ENCODE measurements at regions not wholly inside any gene's neighbourhood (a gene's known extent, or its start where the extent isn't known, plus 50 kb on each side); places are given as distances from the start of the nearest gene placed in this dataset.

DNA sequence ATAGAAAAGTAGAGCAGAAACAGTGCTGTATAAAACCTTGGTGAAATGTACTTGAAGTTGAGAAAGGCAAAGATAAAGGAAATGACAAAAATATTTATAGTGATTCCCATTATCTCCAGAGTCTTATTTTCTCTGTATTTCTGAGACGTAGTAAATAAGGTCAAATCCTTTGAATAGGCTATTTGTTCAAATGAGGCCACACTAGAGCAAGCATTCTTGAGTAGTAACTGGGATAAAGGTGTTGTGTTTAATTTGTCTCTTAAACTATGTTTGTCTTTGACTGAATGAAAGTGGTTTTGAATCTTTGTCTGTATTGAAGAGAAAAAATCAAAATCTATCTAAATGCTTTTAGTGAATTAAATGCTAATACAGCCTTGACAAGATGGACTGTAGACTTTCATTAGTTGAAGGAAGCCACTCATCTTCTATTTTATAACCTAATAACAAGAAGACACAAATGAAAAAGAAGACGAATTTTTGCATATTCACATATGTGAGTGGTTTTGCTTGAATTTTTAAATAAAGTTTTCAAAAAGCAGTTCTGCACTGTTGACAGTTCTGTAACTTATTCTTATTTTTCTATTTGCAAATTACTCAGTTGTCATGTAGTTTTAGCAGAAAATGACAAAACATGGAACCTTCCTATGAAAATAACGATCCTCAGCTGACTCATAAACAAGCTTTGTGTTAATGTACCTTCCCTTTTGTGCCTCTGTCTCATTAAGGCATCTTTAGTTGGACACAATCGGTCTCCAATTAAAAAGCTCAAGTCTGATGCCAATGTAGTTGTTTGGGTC lies 94.8 kb upstream of the PCDH18 start:
- no peaks in the 10 kb centered on the region for H3K79me2 ChIP-seq (ENCODE audit: control insufficient read depth, insufficient read depth, low read length, unreplicated experiment)
- no peaks in the 10 kb centered on the region for H3K4me1 ChIP-seq (ENCODE audit: control insufficient read depth, insufficient read depth, low read length, unreplicated experiment)
- H3K27me3 ChIP-seq (ENCODE audit: insufficient read depth, low read length), result no peaks in the 10 kb centered on the region
- no peak overlapping the region for H2AFZ ChIP-seq (ENCODE audit: low read length, unreplicated experiment)
- H3K4me3 ChIP-seq (ENCODE audit: low read depth, low read length), result no peak overlapping the region
- H3K36me3 ChIP-seq (ENCODE audit: insufficient read depth, low read length), result no peaks in the 10 kb centered on the region
- H3K27ac ChIP-seq (ENCODE audit: low read depth, low read length), result no peak overlapping the region

DNA sequence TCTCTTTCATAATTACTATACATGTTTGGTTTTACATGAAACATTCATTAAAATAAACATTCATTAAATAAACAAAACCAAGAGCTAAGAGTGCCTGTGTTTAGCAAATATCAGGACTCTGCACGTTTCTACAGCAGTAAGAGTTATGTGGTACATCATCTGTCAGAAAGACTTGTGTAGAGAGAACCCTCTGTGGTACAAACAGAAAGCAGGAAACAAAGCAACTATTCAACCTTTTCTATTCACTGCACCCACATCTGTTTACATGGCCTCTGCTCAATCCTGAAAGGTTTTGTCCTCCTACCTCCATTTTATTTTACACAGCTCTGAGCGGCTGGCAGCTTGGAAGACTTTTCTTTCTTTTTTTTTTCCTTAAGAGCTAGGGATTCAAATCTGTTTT lies 90.7 kb upstream of the PCDH18 start:
- H3K27me3 ChIP-seq (ENCODE audit: insufficient read depth, low read length), result no peaks in the 10 kb centered on the region

GRCh38 chr4:137621056-137621455 lies 88.8 kb upstream of the PCDH18 start:
- H3K4me1 ChIP-seq (ENCODE audit: control insufficient read depth, insufficient read depth, low read length, unreplicated experiment), result no peaks in the 10 kb centered on the region
- no peak overlapping the region for H3K4me3 ChIP-seq (ENCODE audit: low read depth, low read length)
- H2AFZ ChIP-seq (ENCODE audit: low read length, unreplicated experiment), result no peak overlapping the region
- no peak overlapping the region for H3K27ac ChIP-seq (ENCODE audit: low read depth, low read length)
- no peaks in the 10 kb centered on the region for H3K36me3 ChIP-seq (ENCODE audit: insufficient read depth, low read length)
- no peaks in the 10 kb centered on the region for H3K27me3 ChIP-seq (ENCODE audit: insufficient read depth, low read length)
- H3K79me2 ChIP-seq (ENCODE audit: control insufficient read depth, insufficient read depth, low read length, unreplicated experiment), result no peaks in the 10 kb centered on the region

More for the DNA sequence above, 90.7 kb upstream of the PCDH18 start:
- H2AFZ ChIP-seq (ENCODE audit: low read length, unreplicated experiment), result no peak overlapping the region
- H3K27ac ChIP-seq (ENCODE audit: low read depth, low read length), result no peak overlapping the region
- H3K36me3 ChIP-seq (ENCODE audit: insufficient read depth, low read length), result no peaks in the 10 kb centered on the region
- H3K79me2 ChIP-seq (ENCODE audit: control insufficient read depth, insufficient read depth, low read length, unreplicated experiment), result no peaks in the 10 kb centered on the region
- no peaks in the 10 kb centered on the region for H3K4me1 ChIP-seq (ENCODE audit: control insufficient read depth, insufficient read depth, low read length, unreplicated experiment)
- no peak overlapping the region for H3K4me3 ChIP-seq (ENCODE audit: low read depth, low read length)

DNA sequence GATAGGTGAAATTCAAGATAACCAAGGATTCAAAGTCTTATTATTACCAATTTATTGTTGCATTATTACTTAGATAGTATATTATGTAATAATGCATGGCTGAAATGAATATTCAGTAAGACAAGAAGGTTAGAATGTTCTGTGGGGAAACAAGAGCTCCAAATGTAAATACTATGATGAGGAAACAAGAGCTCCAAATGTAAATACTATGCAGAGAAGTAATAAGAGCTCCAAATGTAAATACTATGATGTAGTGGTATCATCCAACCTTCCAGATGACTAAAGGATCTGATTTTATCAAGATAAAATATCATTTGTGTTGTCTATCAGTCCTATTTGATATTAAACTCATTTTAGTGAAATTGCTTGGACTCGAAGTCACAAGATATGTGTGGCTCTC lies 82.2 kb upstream of the PCDH18 start:
- Histone ChIP-seq H3K4me3 (ENCODE audit: low read depth, low read length) (no peak overlapping the region), H3K36me3 (ENCODE audit: insufficient read depth, low read length) (no peaks in the 10 kb centered on the region), H3K4me1 (ENCODE audit: control insufficient read depth, insufficient read depth, low read length, unreplicated experiment) (peaks cover 10% of the 10 kb centered on the region), H3K27me3 (ENCODE audit: insufficient read depth, low read length) (no peaks in the 10 kb centered on the region), H3K79me2 (ENCODE audit: control insufficient read depth, insufficient read depth, low read length, unreplicated experiment) (no peaks in the 10 kb centered on the region), H3K27ac (ENCODE audit: low read depth, low read length) (no peak overlapping the region), H2AFZ (ENCODE audit: low read length, unreplicated experiment) (no peak overlapping the region)

DNA sequence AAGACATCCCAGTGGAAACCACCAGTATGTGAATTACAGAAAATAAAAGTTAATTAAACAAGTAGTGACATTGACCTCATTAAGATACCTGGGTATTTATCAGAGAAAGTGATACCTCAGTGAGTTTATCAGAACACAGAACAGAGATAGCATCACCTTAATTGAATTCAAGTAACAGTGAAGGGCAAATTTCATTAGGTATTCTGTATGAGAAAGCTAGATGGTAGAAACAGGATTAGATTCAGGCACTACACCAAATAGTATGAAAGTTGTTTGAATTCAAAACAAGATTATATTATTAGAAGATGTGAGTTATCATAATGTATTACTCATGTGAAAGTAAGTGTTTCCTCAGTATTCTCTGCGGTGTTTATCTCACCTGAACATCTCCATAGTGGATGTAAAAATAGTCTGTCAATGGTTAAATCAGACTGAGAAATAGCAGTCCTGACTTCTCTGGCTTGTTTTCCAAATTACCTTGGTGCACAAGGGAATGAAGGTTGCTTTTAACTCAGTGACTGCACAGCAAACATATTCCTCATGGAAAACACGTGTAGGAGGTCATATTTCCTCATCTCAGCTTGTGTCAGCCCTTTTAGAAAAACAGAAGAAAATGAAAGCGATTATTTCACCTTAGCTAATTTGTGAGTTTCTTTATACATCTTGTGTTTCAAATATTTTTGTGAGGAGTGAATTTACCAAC lies 79.9 kb upstream of the PCDH18 start:
- no peak overlapping the region for H2AFZ ChIP-seq (ENCODE audit: low read length, unreplicated experiment)
- H3K27ac ChIP-seq (ENCODE audit: low read depth, low read length), result no peak overlapping the region
- H3K4me1 ChIP-seq (ENCODE audit: control insufficient read depth, insufficient read depth, low read length, unreplicated experiment), result peaks cover 10% of the 10 kb centered on the region
- H3K79me2 ChIP-seq (ENCODE audit: control insufficient read depth, insufficient read depth, low read length, unreplicated experiment), result no peaks in the 10 kb centered on the region
- no peaks in the 10 kb centered on the region for H3K36me3 ChIP-seq (ENCODE audit: insufficient read depth, low read length)
- H3K27me3 ChIP-seq (ENCODE audit: insufficient read depth, low read length), result no peaks in the 10 kb centered on the region
- H3K4me3 ChIP-seq (ENCODE audit: low read depth, low read length), result no peak overlapping the region

DNA sequence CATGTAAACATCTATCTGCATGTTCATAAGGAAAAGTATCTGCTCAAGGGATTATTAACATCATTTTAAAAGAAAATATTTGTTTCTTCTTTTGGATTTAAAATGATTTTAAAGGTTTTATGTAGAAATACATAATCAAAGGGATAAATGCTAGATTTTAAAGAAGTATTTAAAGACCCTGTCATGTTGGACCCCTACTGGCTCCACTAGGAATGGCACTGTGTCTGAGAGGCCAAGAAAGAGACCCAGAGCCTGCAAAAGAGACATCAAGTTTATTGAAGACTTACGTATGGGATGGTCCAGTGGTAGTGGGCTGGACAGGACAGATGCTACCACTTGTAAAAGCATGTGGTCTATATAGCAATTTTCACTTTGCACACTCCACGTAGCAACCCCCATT lies 78.7 kb upstream of the PCDH18 start:
- no peak overlapping the region for H3K4me3 ChIP-seq (ENCODE audit: low read depth, low read length)
- no peaks in the 10 kb centered on the region for H3K79me2 ChIP-seq (ENCODE audit: control insufficient read depth, insufficient read depth, low read length, unreplicated experiment)
- no peaks in the 10 kb centered on the region for H3K36me3 ChIP-seq (ENCODE audit: insufficient read depth, low read length)
- H3K27ac ChIP-seq (ENCODE audit: low read depth, low read length), result no peak overlapping the region
- peak overlapping the region; percentile 95 for H2AFZ ChIP-seq (ENCODE audit: low read length, unreplicated experiment)
- peaks cover 10% of the 10 kb centered on the region for H3K4me1 ChIP-seq (ENCODE audit: control insufficient read depth, insufficient read depth, low read length, unreplicated experiment)
- H3K27me3 ChIP-seq (ENCODE audit: insufficient read depth, low read length), result no peaks in the 10 kb centered on the region

DNA sequence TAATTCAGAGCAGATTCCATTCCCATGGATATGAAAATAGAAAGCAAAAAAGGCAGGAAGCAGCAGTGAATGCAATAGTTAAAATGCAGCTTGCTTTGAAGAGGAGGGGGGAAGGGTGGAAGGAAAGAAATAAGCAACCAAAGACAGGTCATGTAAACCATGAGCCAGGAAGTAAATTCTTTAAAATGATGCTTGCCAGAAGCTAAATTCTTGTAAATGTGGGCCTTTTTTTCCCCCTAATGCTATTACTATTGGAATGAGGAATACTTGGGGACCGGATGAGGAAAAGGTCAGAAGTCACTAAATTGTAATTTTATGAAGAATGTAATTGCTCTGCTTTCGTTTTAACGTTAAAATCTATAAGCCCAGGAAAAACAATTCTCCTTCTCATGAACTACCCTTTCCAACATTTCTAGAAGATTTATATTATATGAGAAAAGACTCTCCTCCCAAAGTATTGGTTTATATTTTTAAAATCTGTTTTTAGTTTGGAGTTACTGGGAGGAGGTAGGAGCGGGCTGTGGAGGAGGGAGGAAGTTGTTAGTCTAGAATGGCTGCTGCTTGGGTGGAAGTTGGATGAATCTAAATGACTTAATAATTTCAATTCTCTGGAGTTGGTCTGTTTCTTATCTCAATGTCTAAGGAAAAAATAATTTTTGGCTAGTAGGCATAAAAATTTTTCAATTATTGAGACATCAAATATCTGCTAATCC lies 77.6 kb upstream of the PCDH18 start:
- Histone ChIP-seq H3K79me2 (ENCODE audit: control insufficient read depth, insufficient read depth, low read length, unreplicated experiment) (no peaks in the 10 kb centered on the region), H3K27ac (ENCODE audit: low read depth, low read length) (peak overlapping the region; percentile 62), H3K27me3 (ENCODE audit: insufficient read depth, low read length) (no peaks in the 10 kb centered on the region), H2AFZ (ENCODE audit: low read length, unreplicated experiment) (peak overlapping the region; percentile 95), H3K4me3 (ENCODE audit: low read depth, low read length) (peak overlapping the region; percentile 49), H3K36me3 (ENCODE audit: insufficient read depth, low read length) (no peaks in the 10 kb centered on the region), H3K4me1 (ENCODE audit: control insufficient read depth, insufficient read depth, low read length, unreplicated experiment) (peaks cover 10% of the 10 kb centered on the region)

GRCh38 chr4:137608085-137608484 lies 75.8 kb upstream of the PCDH18 start:
- H3K4me1 ChIP-seq (ENCODE audit: control insufficient read depth, insufficient read depth, low read length, unreplicated experiment), result peaks cover 10% of the 10 kb centered on the region
- no peaks in the 10 kb centered on the region for H3K79me2 ChIP-seq (ENCODE audit: control insufficient read depth, insufficient read depth, low read length, unreplicated experiment)
- no peak overlapping the region for H3K4me3 ChIP-seq (ENCODE audit: low read depth, low read length)
- H3K27ac ChIP-seq (ENCODE audit: low read depth, low read length), result no peak overlapping the region
- no peaks in the 10 kb centered on the region for H3K36me3 ChIP-seq (ENCODE audit: insufficient read depth, low read length)
- no peaks in the 10 kb centered on the region for H3K27me3 ChIP-seq (ENCODE audit: insufficient read depth, low read length)
- no peak overlapping the region for H2AFZ ChIP-seq (ENCODE audit: low read length, unreplicated experiment)

DNA sequence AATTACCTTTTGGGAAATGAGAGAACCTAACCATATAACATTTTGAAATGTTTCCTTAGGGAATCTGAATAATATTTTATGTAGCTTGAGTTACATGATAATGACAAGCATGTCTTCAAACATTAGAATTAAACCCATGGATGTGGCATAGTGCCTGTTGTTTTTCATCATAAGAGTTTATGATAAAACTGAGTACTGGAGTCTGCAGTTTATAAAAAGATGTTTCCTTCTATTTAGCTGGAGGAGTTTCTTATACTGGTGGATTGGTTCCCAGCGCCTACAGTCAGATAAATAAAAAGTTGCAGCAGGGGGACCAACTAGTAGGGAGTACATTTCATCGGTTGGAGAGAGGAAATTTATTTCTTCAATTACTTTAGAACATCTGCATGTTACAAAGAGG lies 70.1 kb upstream of the PCDH18 start:
- Histone ChIP-seq H3K4me1 (ENCODE audit: control insufficient read depth, insufficient read depth, low read length, unreplicated experiment) (no peaks in the 10 kb centered on the region), H3K4me3 (ENCODE audit: low read depth, low read length) (no peak overlapping the region), H3K27ac (ENCODE audit: low read depth, low read length) (no peak overlapping the region), H3K27me3 (ENCODE audit: insufficient read depth, low read length) (no peaks in the 10 kb centered on the region), H2AFZ (ENCODE audit: low read length, unreplicated experiment) (no peak overlapping the region), H3K79me2 (ENCODE audit: control insufficient read depth, insufficient read depth, low read length, unreplicated experiment) (no peaks in the 10 kb centered on the region), H3K36me3 (ENCODE audit: insufficient read depth, low read length) (no peaks in the 10 kb centered on the region)

DNA sequence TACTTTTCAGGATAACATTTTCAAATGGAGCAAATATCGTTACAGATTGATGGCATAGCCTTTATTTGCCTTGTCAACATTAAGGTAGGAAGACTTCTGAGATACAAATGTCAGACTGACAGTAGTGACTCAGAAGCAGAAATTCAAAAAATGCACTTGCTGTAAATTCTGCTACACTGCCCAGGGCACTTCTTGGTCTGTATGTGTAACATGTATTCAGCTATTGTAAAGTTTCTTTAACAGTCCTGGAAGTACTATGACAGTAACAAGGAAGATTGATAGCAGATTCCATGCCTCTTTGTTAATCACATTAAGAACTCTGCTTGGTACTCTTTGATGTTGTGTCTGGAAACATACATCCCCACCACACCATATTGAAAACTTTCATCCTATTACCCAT lies 69.6 kb upstream of the PCDH18 start:
- no peak overlapping the region for H3K27ac ChIP-seq (ENCODE audit: low read depth, low read length)
- H3K79me2 ChIP-seq (ENCODE audit: control insufficient read depth, insufficient read depth, low read length, unreplicated experiment), result no peaks in the 10 kb centered on the region
- no peaks in the 10 kb centered on the region for H3K27me3 ChIP-seq (ENCODE audit: insufficient read depth, low read length)
- H3K36me3 ChIP-seq (ENCODE audit: insufficient read depth, low read length), result no peaks in the 10 kb centered on the region
- H2AFZ ChIP-seq (ENCODE audit: low read length, unreplicated experiment), result no peak overlapping the region
- no peaks in the 10 kb centered on the region for H3K4me1 ChIP-seq (ENCODE audit: control insufficient read depth, insufficient read depth, low read length, unreplicated experiment)
- H3K4me3 ChIP-seq (ENCODE audit: low read depth, low read length), result no peak overlapping the region

All from ACC112 (cell line).